Tibial artery (tissue), 4 donors: ENCODE measurements at regions not wholly inside any gene's neighbourhood (a gene's known extent, or its start where the extent isn't known, plus 50 kb on each side); places are given as distances from the start of the nearest gene placed in this dataset.

Experiments used
- DNase-seq, 2 donors: peaks; one replicate each; pipeline ENCODE4 v3.0.0-alpha.2; 2019
- H3K27ac ChIP-seq, 2 donors: fragments of 200-600 bp; sonication (generic) in 1 of 2; 1 replicate in 1 of 2; 2 replicates in 1 of 2; pipeline ENCODE4 v1.5.1; 2018 to 2019; ENCODE audit warnings: mild to moderate bottlenecking in 1 of 2
- H3K27me3 ChIP-seq, 2 donors: fragments of 200-600 bp; sonication (generic) in 1 of 2; one replicate each; pipeline versions ENCODE4 v1.5.1 to v1.6.0; 2016 to 2019
- H3K36me3 ChIP-seq, 3 donors: fragments of 200-600 bp; sonication (generic) in 2 of 3; one replicate each; pipeline ENCODE4 v1.5.1; 2016 to 2019; ENCODE audit warnings: mild to moderate bottlenecking in 2 of 3
- H3K4me1 ChIP-seq, 4 donors: fragments of 200-600 bp; sonication (generic) in 2 of 4; 1 replicate in 3 of 4; 2 replicates in 1 of 4; pipeline ENCODE4 v1.5.1; 2016 to 2019
- H3K4me3 ChIP-seq, 2 donors: fragments of 200-600 bp; sonication (generic) in 1 of 2; 1 replicate in 1 of 2; 2 replicates in 1 of 2; pipeline ENCODE4 v1.5.1; 2018 to 2019; ENCODE audit warnings: mild to moderate bottlenecking in 2 of 2
- H3K9me3 ChIP-seq, 3 donors: fragments of 200-600 bp; sonication (generic) in 1 of 3; one replicate each; pipeline ENCODE4 v1.5.1; 2016 to 2019
- CTCF ChIP-seq, 2 experiments: fragments of 200-600 bp in 1 of 2; fragments of 450-650 bp in 1 of 2; IDR thresholded peaks; one replicate each; pipeline ENCODE4 v1.5.1; 2017 to 2019; ENCODE audit warnings: antibody characterized with exemption in 2 of 2, mild to moderate bottlenecking in 1 of 2, moderate library complexity in 1 of 2
- intact Hi-C: fragments of 100-400 bp; cut with DNase I; formaldehyde crosslinking; loops from one replicate; pipeline ENCODE4 v1.15.0; 2023; ENCODE audit warnings: low total_unique reads

- Histone ChIP-seq H3K9me3 (no peaks in the 10 kb centered on the region), H3K36me3 (no peaks in the 10 kb centered on the region), H3K4me1 (peaks cover 0 to 8% (median 1%) of the 10 kb centered on the region in 4 donors), H3K27me3 (no peaks in the 10 kb centered on the region), H3K4me3 (peak overlapping the region; percentile 3 to 29), H3K27ac (peak overlapping the region in 1 of 2 donors; percentile 1)
- intact Hi-C loops, result loop anchor here (5.0 kb wide), 2 partner anchors 117 to 462 kb away; no protein-coding TSS in a partner anchor
- TF ChIP-seq CTCF (IDR thresholded peaks at IDR 0.05), result peak; percentile 81 to 84
- DNase-seq, result peak; percentile 60 to 74
These were observed 106.8 kb downstream of the NHLRC3 start for GRCh38 chr13:39144941-39145533.

DNA sequence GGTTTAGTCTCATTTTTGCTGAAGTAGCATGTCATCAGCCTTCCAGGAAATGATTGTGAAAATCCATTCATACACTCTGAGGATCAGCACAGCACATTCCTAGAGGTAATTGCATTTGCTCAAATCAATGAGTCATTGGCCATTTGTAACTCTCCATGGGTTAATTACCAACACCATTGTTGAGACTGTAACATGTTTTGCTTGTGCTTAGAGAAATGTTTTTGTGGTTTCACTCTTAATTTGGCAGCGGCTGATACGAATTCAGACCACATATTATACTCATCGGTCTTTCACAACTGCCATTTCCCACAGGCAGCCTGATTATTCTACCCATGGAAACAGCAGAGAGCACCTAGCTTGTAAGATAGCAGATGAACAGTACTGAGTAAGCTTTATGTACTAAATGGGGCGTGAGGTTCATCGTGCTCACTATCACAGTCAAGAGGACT is 110.3 kb downstream of the NHLRC3 start:
- no peaks in the 10 kb centered on the region for H3K27me3 ChIP-seq
- no peaks in the 10 kb centered on the region for H3K9me3 ChIP-seq
- peak in 1 of 2 donors; percentile 33 for DNase-seq
- peaks cover 0 to 8% (median 1%) of the 10 kb centered on the region in 4 donors for H3K4me1 ChIP-seq
- no peak overlapping the region for H3K27ac ChIP-seq
- H3K4me3 ChIP-seq, result no peak overlapping the region
- H3K36me3 ChIP-seq, result no peaks in the 10 kb centered on the region
- intact Hi-C loops, result loop anchor here (5.0 kb wide), 2 partner anchors 114 to 459 kb away; no protein-coding TSS in a partner anchor
- TF ChIP-seq CTCF (IDR thresholded peaks at IDR 0.05), result no peak

DNA sequence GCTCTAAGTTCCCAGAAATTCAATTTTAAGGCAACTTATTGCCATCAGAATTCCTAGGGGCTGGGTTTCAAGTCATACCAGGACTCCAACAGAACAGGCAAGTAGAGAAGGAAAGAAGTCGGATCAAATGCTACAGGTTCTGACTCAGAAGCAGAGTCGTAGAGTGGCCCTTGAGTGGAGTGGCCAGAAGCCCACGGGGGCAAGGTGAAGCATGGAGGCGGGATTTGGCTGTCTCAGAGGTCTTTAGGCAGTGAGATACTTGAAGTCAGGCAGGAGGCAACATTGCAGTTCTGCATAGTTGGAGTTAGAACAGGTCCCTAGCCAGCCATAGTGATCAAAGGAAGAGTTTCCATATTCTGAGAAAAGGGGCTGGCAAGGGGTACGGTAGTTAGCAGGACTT is 111.6 kb downstream of the NHLRC3 start:
- peaks cover 0 to 8% (median 1%) of the 10 kb centered on the region in 4 donors for H3K4me1 ChIP-seq
- H3K36me3 ChIP-seq, result no peaks in the 10 kb centered on the region
- H3K27ac ChIP-seq, result no peak overlapping the region
- H3K4me3 ChIP-seq, result no peak overlapping the region
- H3K27me3 ChIP-seq, result no peaks in the 10 kb centered on the region
- no peaks in the 10 kb centered on the region for H3K9me3 ChIP-seq
- TF ChIP-seq CTCF (IDR thresholded peaks at IDR 0.05), result no peak
- intact Hi-C loops, result loop anchor here (5.0 kb wide), 2 partner anchors 112 to 457 kb away; no protein-coding TSS in a partner anchor
- DNase-seq, result no peak

DNA sequence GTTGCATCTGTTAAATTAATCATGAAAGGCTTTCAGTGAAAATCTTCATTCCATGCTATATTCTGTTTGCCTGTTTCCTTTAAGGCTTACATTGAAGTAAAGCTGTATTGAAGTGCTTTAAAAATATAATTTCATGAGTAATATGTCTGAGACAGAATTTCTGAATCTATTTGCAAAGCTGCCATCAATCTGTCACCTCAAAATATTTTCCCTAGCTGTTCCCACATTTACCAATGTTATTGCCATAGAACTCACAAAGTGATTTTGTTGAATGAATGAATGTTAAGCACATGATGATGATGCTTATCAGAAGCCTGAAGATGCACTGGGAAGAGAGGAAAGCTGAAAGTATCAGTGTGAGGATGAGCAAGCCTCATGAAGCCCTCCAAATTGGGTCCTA is 115.8 kb downstream of the NHLRC3 start:
- no peaks in the 10 kb centered on the region for H3K9me3 ChIP-seq
- no peak overlapping the region for H3K27ac ChIP-seq
- no peaks in the 10 kb centered on the region for H3K27me3 ChIP-seq
- H3K4me3 ChIP-seq, result no peak overlapping the region
- no peaks in the 10 kb centered on the region for H3K36me3 ChIP-seq
- intact Hi-C loops, result no loop called here
- no peak for TF ChIP-seq CTCF (IDR thresholded peaks at IDR 0.05)
- H3K4me1 ChIP-seq, result no peaks in the 10 kb centered on the region
- DNase-seq, result no peak

DNA sequence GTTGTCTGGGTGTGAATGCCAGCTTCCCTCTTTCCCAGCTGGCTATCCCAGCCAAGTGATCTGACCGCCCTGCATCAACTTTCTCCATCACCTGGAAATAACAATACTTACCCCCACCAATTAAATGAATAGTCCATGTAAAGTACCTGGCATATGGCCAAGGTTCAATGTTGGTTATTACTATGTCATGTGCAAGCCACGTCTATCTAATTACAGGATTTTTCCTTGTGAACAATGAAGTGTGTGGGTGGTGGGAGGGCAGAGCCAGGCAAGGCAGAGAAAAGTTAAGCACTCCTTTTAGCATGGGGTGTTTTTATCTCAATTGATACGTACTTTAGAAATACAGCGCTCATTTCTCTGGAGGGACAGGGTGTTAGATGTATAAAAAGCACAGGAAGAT is 121.1 kb downstream of the NHLRC3 start:
- H3K27ac ChIP-seq, result no peak overlapping the region

More for the DNA sequence above, 121.1 kb downstream of the NHLRC3 start:
- no peaks in the 10 kb centered on the region for H3K9me3 ChIP-seq
- no peaks in the 10 kb centered on the region for H3K4me1 ChIP-seq
- no peak for DNase-seq
- TF ChIP-seq CTCF (IDR thresholded peaks at IDR 0.05), result no peak
- H3K4me3 ChIP-seq, result no peak overlapping the region
- intact Hi-C loops, result no loop called here
- no peaks in the 10 kb centered on the region for H3K27me3 ChIP-seq
- no peaks in the 10 kb centered on the region for H3K36me3 ChIP-seq
